ENCODE measurements at regions not wholly inside any gene's neighbourhood (a gene's known extent, or its start where the extent isn't known, plus 50 kb on each side); places are given as distances from the start of the nearest gene placed in this dataset.

- Mint-ChIP-seq H3K4me3 (ENCODE audit: low read depth, unreplicated experiment) (no peak overlapping the region), H3K4me1 (ENCODE audit: low read depth, unreplicated experiment) (peaks cover 17% of the 10 kb centered on the region), H3K36me3 (ENCODE audit: insufficient read depth, unreplicated experiment) (no peaks in the 10 kb centered on the region), H3K27ac (ENCODE audit: unreplicated experiment) (no peak overlapping the region), H3K9me3 (ENCODE audit: low read depth, unreplicated experiment) (peaks cover 3% of the 10 kb centered on the region), H3K27me3 (ENCODE audit: unreplicated experiment) (no peaks in the 10 kb centered on the region)
- CTCF ChIA-PET, result no interaction called here
- no peak for DNase-seq
- intact Hi-C loops (cut with micrococcal nuclease; ENCODE audit: unreplicated experiment), result no loop called here
- TF ChIP-seq, protein P1, sequence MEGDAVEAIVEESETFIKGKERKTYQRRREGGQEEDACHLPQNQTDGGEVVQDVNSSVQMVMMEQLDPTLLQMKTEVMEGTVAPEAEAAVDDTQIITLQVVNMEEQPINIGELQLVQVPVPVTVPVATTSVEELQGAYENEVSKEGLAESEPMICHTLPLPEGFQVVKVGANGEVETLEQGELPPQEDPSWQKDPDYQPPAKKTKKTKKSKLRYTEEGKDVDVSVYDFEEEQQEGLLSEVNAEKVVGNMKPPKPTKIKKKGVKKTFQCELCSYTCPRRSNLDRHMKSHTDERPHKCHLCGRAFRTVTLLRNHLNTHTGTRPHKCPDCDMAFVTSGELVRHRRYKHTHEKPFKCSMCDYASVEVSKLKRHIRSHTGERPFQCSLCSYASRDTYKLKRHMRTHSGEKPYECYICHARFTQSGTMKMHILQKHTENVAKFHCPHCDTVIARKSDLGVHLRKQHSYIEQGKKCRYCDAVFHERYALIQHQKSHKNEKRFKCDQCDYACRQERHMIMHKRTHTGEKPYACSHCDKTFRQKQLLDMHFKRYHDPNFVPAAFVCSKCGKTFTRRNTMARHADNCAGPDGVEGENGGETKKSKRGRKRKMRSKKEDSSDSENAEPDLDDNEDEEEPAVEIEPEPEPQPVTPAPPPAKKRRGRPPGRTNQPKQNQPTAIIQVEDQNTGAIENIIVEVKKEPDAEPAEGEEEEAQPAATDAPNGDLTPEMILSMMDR (IDR thresholded peaks at IDR 0.05; ENCODE audit: unreplicated experiment), result no peak
- BruUV-seq (replicated peaks), result no TSS peak
Measured at GRCh38 chr6:134828641-134829040, 121.3 kb downstream of the ALDH8A1 start.

DNA sequence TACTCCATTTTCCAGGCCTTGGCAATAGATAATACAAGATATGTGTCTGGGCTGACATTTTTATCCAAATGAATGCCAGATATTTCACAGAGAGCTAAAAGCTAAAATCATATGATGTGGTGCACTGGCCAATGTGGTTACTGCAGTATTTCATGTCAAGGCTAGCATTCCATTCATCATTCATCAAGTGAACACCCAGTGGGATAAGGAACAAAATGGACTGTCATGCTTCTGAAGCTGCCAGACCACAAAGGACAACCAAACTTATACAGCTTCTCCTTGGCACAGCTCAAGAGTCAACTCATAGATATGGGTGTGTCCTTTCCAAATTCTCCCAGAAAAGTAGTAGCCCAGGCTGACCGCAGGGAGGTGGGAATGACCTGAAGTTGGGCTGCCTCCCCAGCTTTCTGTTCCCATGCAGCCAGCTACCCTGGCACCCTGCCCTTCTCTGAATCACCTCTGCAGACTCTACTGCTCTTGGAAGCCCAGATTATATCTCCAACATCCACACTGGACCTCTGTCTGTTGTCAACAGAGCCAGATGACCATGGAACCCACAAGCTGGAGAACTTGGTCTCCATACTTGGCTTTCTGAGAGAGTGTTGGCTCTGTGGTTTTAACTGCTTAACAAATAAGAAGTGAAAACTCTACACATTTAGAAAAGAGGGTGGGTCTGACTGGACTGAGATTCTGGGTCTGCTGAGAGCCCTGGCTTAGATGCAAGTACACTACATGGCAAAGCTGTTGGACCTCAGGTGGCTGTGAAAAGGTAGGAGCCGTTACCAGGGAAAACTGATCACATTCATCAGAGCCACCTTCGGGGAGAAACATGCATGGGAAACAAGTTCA lies 122.8 kb downstream of the ALDH8A1 start:
- Mint-ChIP-seq H3K4me3 (ENCODE audit: low read depth, unreplicated experiment) (no peak overlapping the region), H3K9me3 (ENCODE audit: low read depth, unreplicated experiment) (peaks cover 3% of the 10 kb centered on the region), H3K36me3 (ENCODE audit: insufficient read depth, unreplicated experiment) (no peaks in the 10 kb centered on the region), H3K27me3 (ENCODE audit: unreplicated experiment) (no peaks in the 10 kb centered on the region), H3K27ac (ENCODE audit: unreplicated experiment) (no peak overlapping the region), H3K4me1 (ENCODE audit: low read depth, unreplicated experiment) (peaks cover 26% of the 10 kb centered on the region)
- CTCF ChIA-PET, result interaction anchor here (0.8 kb wide), 1 partner anchor 55 kb away, joined by 3 read pairs; no protein-coding TSS in a partner anchor
- BruUV-seq (replicated peaks), result no TSS peak
- TF ChIP-seq, protein P1 (IDR thresholded peaks at IDR 0.05; ENCODE audit: unreplicated experiment), result no peak
- intact Hi-C loops (cut with micrococcal nuclease; ENCODE audit: unreplicated experiment), result no loop called here
- DNase-seq, result no peak

DNA sequence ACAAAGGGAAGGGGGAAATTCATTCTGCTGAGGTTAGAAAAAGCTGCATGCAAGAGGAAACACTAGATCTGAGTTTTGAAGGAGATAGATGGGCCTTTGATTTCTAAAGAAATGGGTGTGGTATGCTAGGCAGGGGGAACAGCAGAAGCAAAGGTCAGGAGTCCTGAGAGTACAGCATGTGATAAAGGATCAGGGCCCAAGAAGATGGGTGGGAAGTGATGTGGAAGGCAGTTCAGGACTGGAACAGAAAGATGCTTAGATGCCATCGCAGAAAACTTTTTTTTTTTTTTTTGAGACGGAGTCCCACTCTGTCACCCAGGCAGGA lies 126.2 kb downstream of the ALDH8A1 start:
- CTCF ChIA-PET, result interaction anchor here (0.8 to 1.3 kb wide), 3 partner anchors 59 to 668 kb away, joined by 3 to 5 read pairs (median 3); no protein-coding TSS in a partner anchor
- no peaks in the 10 kb centered on the region for H3K36me3 Mint-ChIP-seq (ENCODE audit: insufficient read depth, unreplicated experiment)
- peaks cover 3% of the 10 kb centered on the region for H3K9me3 Mint-ChIP-seq (ENCODE audit: low read depth, unreplicated experiment)
- intact Hi-C loops (cut with micrococcal nuclease; ENCODE audit: unreplicated experiment), result loop anchor here (1.0 to 5.0 kb wide), 4 partner anchors 59 to 666 kb away; no protein-coding TSS in a partner anchor
- no peak overlapping the region for H3K4me3 Mint-ChIP-seq (ENCODE audit: low read depth, unreplicated experiment)
- H3K4me1 Mint-ChIP-seq (ENCODE audit: low read depth, unreplicated experiment), result peaks cover 10% of the 10 kb centered on the region
- no peak overlapping the region for H3K27ac Mint-ChIP-seq (ENCODE audit: unreplicated experiment)
- DNase-seq, result no peak
- TF ChIP-seq, protein P1 (IDR thresholded peaks at IDR 0.05; ENCODE audit: unreplicated experiment), result no peak
- no peaks in the 10 kb centered on the region for H3K27me3 Mint-ChIP-seq (ENCODE audit: unreplicated experiment)
- BruUV-seq (replicated peaks), result no TSS peak

- CTCF ChIA-PET, result interaction anchor here (0.5 to 1.6 kb wide), 10 partner anchors 59 to 900 kb away, joined by 3 to 6 read pairs (median 3); no protein-coding TSS in a partner anchor
- Mint-ChIP-seq H3K36me3 (ENCODE audit: insufficient read depth, unreplicated experiment) (no peaks in the 10 kb centered on the region), H3K4me1 (ENCODE audit: low read depth, unreplicated experiment) (peaks cover 10% of the 10 kb centered on the region), H3K9me3 (ENCODE audit: low read depth, unreplicated experiment) (peaks cover 3% of the 10 kb centered on the region), H3K27me3 (ENCODE audit: unreplicated experiment) (no peaks in the 10 kb centered on the region), H3K27ac (ENCODE audit: unreplicated experiment) (no peak overlapping the region), H3K4me3 (ENCODE audit: low read depth, unreplicated experiment) (no peak overlapping the region)
- intact Hi-C loops (cut with micrococcal nuclease; ENCODE audit: unreplicated experiment), result loop anchor here (1.0 to 5.0 kb wide), 4 partner anchors 59 to 666 kb away; no protein-coding TSS in a partner anchor
- BruUV-seq (replicated peaks), result no TSS peak
- DNase-seq, result peak; percentile 55
- TF ChIP-seq, protein P1 (IDR thresholded peaks at IDR 0.05; ENCODE audit: unreplicated experiment), result peak; percentile 81
Measured at GRCh38 chr6:134822920-134823709, 126.8 kb downstream of the ALDH8A1 start.
